ENCODE measurements at regions not wholly inside any gene's neighbourhood (a gene's known extent, or its start where the extent isn't known, plus 50 kb on each side); places are given as distances from the start of the nearest gene placed in this dataset.

DNA sequence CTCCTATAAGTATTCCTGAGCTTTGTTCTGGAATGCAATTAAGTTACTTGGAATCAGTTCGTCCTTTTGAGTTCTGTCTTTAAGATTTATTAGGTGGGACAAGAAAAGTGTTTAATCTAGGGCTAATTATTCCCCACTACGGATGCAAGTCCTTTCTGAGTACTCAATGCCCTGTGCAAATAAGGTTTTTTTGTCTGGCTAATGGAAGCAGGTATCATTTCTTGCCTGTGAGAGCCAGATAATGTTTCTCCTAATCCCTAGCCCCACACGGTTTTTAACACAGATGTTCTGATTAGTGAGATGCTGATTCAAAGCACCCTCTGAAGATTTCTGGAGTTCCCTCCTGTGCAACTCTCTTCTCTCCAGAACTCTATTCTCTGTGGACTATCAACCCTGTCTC, 296.6 kb upstream of the PRICKLE1 start:
- H3K4me3 Mint-ChIP-seq, result no peak overlapping the region
- Histone ChIP-seq H3K27ac (ENCODE audit: low read depth, low read length) (no peak overlapping the region), H3K36me3 (ENCODE audit: control insufficient read depth in 2 of 3, insufficient read depth in 3 of 3, low read length in 3 of 3) (no peaks in the 10 kb centered on the region), H3K9me3 (ENCODE audit: control insufficient read depth in 2 of 3, low read length in 3 of 3) (no peaks in the 10 kb centered on the region), H3K27me3 (ENCODE audit: control insufficient read depth in 2 of 2, insufficient read depth in 2 of 2, low read length in 2 of 2) (no peaks in the 10 kb centered on the region), H3K4me3 (ENCODE audit: low read length) (no peak overlapping the region), H3K4me1 (ENCODE audit: control insufficient read depth in 2 of 2, insufficient read depth in 2 of 2, low read length in 2 of 2) (no peaks in the 10 kb centered on the region)
- ChIA-PET POLR2A (no interaction called here), CTCF (no interaction called here)
- H3K4me1 Mint-ChIP-seq, result no peaks in the 10 kb centered on the region
- peaks cover 0 to 23% (median 7%) of the 10 kb centered on the region in 11 donors for H3K9me3 Mint-ChIP-seq
- no peak overlapping the region for H3K27ac Mint-ChIP-seq
- intact Hi-C loops (cut with micrococcal nuclease), result no loop called here
- peaks cover 0 to 3% (median 0%) of the 10 kb centered on the region in 5 donors for H3K27me3 Mint-ChIP-seq
- no peaks in the 10 kb centered on the region for H3K36me3 Mint-ChIP-seq
- no peak for DNase-seq
- ATAC-seq, result no peak

DNA sequence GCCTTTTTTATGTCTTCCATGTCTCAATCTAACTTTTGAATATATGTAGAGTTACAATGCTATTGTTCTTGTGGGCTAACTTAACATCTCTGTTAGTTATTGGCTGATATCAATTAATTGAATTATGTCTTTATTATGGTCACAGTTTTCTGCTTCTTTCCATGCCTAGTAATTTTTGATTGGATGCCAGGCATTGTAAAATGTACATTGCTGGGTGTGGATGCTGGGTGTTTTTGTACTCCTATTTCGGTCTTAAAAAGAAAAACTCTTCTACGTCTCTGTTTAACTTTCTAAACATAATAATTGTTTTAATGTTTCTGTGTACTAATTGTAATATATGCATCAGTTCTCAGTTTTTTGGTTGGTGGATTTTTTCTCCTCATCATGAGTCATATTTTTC, 296.1 kb upstream of the PRICKLE1 start:
- Histone ChIP-seq H3K27me3 (ENCODE audit: control insufficient read depth in 2 of 2, insufficient read depth in 2 of 2, low read length in 2 of 2) (no peaks in the 10 kb centered on the region), H3K9me3 (ENCODE audit: control insufficient read depth in 2 of 3, low read length in 3 of 3) (no peaks in the 10 kb centered on the region), H3K36me3 (ENCODE audit: control insufficient read depth in 2 of 3, insufficient read depth in 3 of 3, low read length in 3 of 3) (no peaks in the 10 kb centered on the region), H3K4me3 (ENCODE audit: low read length) (no peak overlapping the region), H3K27ac (ENCODE audit: low read depth, low read length) (no peak overlapping the region), H3K4me1 (ENCODE audit: control insufficient read depth in 2 of 2, insufficient read depth in 2 of 2, low read length in 2 of 2) (no peaks in the 10 kb centered on the region)
- Mint-ChIP-seq H3K4me3 (no peak overlapping the region), H3K27me3 (peaks cover 0 to 3% (median 0%) of the 10 kb centered on the region in 5 donors), H3K9me3 (peaks cover 0 to 28% (median 8%) of the 10 kb centered on the region in 11 donors), H3K4me1 (no peaks in the 10 kb centered on the region), H3K36me3 (no peaks in the 10 kb centered on the region), H3K27ac (no peak overlapping the region)
- DNase-seq, result no peak
- intact Hi-C loops (cut with micrococcal nuclease), result no loop called here
- no peak for ATAC-seq
- ChIA-PET CTCF (no interaction called here), POLR2A (no interaction called here)

DNA sequence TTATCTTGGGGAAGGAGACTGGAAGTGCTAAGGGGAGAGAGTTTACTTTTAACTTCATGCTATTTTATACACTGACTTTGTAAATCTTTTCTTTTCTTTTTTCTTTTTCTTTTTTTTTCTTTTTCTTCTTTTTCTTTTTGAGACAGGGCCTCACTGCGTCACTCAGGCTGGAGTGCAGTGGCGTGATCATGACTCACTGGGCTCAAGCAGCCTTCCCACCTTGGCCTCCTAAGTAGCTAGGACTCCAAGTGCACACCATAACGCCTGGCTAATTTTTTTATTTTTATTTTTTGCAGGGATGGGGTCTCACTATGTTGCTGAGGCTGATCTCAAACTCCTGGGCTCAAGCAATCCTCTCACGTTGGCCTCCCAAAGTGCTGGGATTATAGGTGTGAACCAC, 294.6 kb upstream of the PRICKLE1 start:
- Mint-ChIP-seq H3K36me3 (no peaks in the 10 kb centered on the region), H3K4me3 (no peak overlapping the region), H3K9me3 (peaks cover 0 to 36% (median 8%) of the 10 kb centered on the region in 11 donors), H3K27me3 (peaks cover 0 to 3% (median 0%) of the 10 kb centered on the region in 5 donors), H3K4me1 (no peaks in the 10 kb centered on the region), H3K27ac (no peak overlapping the region)
- no peak for DNase-seq
- no peak overlapping the region for H3K4me3 ChIP-seq (ENCODE audit: low read length)
- ATAC-seq, result no peak
- no peaks in the 10 kb centered on the region for H3K27me3 ChIP-seq (ENCODE audit: control insufficient read depth in 2 of 2, insufficient read depth in 2 of 2, low read length in 2 of 2)
- H3K36me3 ChIP-seq (ENCODE audit: control insufficient read depth in 2 of 3, insufficient read depth in 3 of 3, low read length in 3 of 3), result no peaks in the 10 kb centered on the region
- intact Hi-C loops (cut with micrococcal nuclease), result no loop called here
- H3K9me3 ChIP-seq (ENCODE audit: control insufficient read depth in 2 of 3, low read length in 3 of 3), result no peaks in the 10 kb centered on the region
- H3K4me1 ChIP-seq (ENCODE audit: control insufficient read depth in 2 of 2, insufficient read depth in 2 of 2, low read length in 2 of 2), result no peaks in the 10 kb centered on the region
- H3K27ac ChIP-seq (ENCODE audit: low read depth, low read length), result no peak overlapping the region
- ChIA-PET POLR2A (no interaction called here), CTCF (no interaction called here)

DNA sequence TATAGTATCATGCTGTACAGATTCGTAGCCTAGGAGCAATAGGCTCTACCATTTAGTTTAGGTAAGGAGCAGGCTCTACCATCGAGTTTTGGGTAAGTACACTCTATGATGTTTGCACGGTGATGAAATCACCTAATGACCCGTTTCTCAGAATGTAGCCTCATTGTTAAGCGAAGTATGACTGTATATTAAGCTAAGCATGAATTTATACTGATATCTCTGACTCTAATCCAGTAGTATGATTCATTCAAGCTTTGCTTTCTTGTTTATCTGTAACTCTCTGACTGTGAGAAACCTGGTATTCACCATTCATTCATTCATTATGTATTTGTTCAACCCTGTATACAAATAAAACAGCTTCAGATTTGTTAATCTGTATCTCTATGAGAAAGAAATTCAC, 283.9 kb upstream of the PRICKLE1 start:
- Histone ChIP-seq H3K27ac (ENCODE audit: low read depth, low read length) (no peak overlapping the region), H3K4me3 (ENCODE audit: low read length) (no peak overlapping the region), H3K27me3 (ENCODE audit: control insufficient read depth in 2 of 2, insufficient read depth in 2 of 2, low read length in 2 of 2) (no peaks in the 10 kb centered on the region), H3K36me3 (ENCODE audit: control insufficient read depth in 2 of 3, insufficient read depth in 3 of 3, low read length in 3 of 3) (no peaks in the 10 kb centered on the region), H3K4me1 (ENCODE audit: control insufficient read depth in 2 of 2, insufficient read depth in 2 of 2, low read length in 2 of 2) (no peaks in the 10 kb centered on the region), H3K9me3 (ENCODE audit: control insufficient read depth in 2 of 3, low read length in 3 of 3) (no peaks in the 10 kb centered on the region)
- ChIA-PET POLR2A (no interaction called here), CTCF (no interaction called here)
- ATAC-seq (no peak), DNase-seq (no peak)
- intact Hi-C loops (cut with micrococcal nuclease), result no loop called here
- H3K4me3 Mint-ChIP-seq, result no peak overlapping the region
- H3K27ac Mint-ChIP-seq, result no peak overlapping the region
- peaks cover 0 to 18% (median 5%) of the 10 kb centered on the region in 11 donors for H3K9me3 Mint-ChIP-seq
- H3K36me3 Mint-ChIP-seq, result no peaks in the 10 kb centered on the region
- H3K4me1 Mint-ChIP-seq, result no peaks in the 10 kb centered on the region
- H3K27me3 Mint-ChIP-seq, result no peaks in the 10 kb centered on the region

DNA sequence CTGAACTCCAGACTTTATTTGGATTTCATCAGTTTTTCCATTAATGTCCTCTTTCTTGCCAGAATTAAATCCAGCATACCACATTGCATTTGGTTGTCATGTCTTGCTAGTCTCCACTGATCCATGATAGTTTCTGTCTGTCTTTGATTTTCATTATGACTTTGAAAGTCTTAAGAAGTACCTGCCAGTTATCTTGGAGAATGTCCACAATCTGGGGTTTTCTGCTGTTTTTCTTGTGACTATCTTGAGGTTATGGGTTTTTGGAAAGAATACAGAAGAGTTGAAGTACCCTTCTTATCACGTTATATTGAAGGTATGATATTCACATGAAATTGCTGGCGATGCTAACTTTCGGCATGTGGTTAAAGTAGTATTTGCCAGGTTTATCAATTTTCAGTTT, 282.3 kb upstream of the PRICKLE1 start:
- ChIA-PET POLR2A (no interaction called here), CTCF (no interaction called here)
- DNase-seq, result no peak
- Mint-ChIP-seq H3K9me3 (peaks cover 0 to 17% (median 0%) of the 10 kb centered on the region in 11 donors), H3K27me3 (no peaks in the 10 kb centered on the region), H3K27ac (no peak overlapping the region), H3K4me1 (no peaks in the 10 kb centered on the region), H3K36me3 (no peaks in the 10 kb centered on the region), H3K4me3 (no peak overlapping the region)
- intact Hi-C loops (cut with micrococcal nuclease), result no loop called here
- Histone ChIP-seq H3K27ac (ENCODE audit: low read depth, low read length) (no peak overlapping the region), H3K27me3 (ENCODE audit: control insufficient read depth in 2 of 2, insufficient read depth in 2 of 2, low read length in 2 of 2) (no peaks in the 10 kb centered on the region), H3K4me1 (ENCODE audit: control insufficient read depth in 2 of 2, insufficient read depth in 2 of 2, low read length in 2 of 2) (no peaks in the 10 kb centered on the region), H3K36me3 (ENCODE audit: control insufficient read depth in 2 of 3, insufficient read depth in 3 of 3, low read length in 3 of 3) (no peaks in the 10 kb centered on the region), H3K9me3 (ENCODE audit: control insufficient read depth in 2 of 3, low read length in 3 of 3) (no peaks in the 10 kb centered on the region), H3K4me3 (ENCODE audit: low read length) (no peak overlapping the region)
- ATAC-seq, result no peak

DNA sequence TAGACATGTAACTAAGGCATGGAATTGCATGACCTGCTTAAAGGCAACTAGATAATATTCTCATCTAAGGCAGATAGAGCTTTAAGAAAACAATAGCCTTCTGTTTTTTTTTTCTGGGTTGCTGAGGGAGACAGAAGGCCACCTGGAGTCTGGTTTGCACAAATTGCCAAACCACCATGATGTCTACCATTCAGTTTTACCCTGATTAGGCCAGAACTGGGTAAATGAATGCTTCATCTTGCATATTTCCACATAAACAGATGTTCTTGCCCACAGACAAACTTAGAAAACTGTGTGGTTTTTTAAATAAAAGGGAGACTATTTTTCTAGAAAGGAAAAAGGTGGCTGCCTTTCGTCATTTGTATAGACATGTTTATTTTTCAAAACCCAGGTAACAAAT, 278.7 kb upstream of the PRICKLE1 start:
- H3K4me1 Mint-ChIP-seq, result no peaks in the 10 kb centered on the region
- ATAC-seq, result no peak
- H3K4me3 ChIP-seq (ENCODE audit: low read length), result no peak overlapping the region
- H3K9me3 Mint-ChIP-seq, result peaks cover 0 to 27% (median 0%) of the 10 kb centered on the region in 11 donors
- no peaks in the 10 kb centered on the region for H3K27me3 Mint-ChIP-seq
- POLR2A ChIA-PET, result no interaction called here
- no peaks in the 10 kb centered on the region for H3K36me3 Mint-ChIP-seq
- no peak overlapping the region for H3K4me3 Mint-ChIP-seq
- H3K9me3 ChIP-seq (ENCODE audit: control insufficient read depth in 2 of 3, low read length in 3 of 3), result no peaks in the 10 kb centered on the region
- H3K27me3 ChIP-seq (ENCODE audit: control insufficient read depth in 2 of 2, insufficient read depth in 2 of 2, low read length in 2 of 2), result no peaks in the 10 kb centered on the region
- no peak overlapping the region for H3K27ac ChIP-seq (ENCODE audit: low read depth, low read length)
- no peaks in the 10 kb centered on the region for H3K4me1 ChIP-seq (ENCODE audit: control insufficient read depth in 2 of 2, insufficient read depth in 2 of 2, low read length in 2 of 2)
- H3K36me3 ChIP-seq (ENCODE audit: control insufficient read depth in 2 of 3, insufficient read depth in 3 of 3, low read length in 3 of 3), result no peaks in the 10 kb centered on the region
- intact Hi-C loops (cut with micrococcal nuclease), result no loop called here
- DNase-seq, result no peak
- CTCF ChIA-PET, result no interaction called here
- H3K27ac Mint-ChIP-seq, result no peak overlapping the region

DNA sequence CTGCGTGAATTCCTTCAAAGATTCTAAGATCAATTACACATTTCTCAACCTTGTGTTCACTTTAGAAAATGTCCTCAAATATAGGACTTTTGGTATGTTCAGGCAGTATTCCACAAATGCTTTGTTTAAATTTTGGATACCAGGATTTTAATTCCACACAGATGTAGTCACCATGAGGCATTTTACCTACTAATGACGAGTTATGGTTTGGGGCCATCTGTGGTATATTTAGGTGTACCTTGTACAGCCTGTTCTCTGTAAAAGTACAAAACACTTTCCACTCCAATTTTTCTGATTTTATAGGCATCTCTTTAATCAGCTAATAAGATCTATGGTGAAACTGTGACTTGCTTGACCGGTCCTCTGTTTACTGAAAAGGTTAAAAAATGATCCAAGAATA, 275.7 kb upstream of the PRICKLE1 start:
- H3K9me3 ChIP-seq (ENCODE audit: control insufficient read depth in 2 of 3, low read length in 3 of 3), result no peaks in the 10 kb centered on the region
- H3K36me3 ChIP-seq (ENCODE audit: control insufficient read depth in 2 of 3, insufficient read depth in 3 of 3, low read length in 3 of 3), result no peaks in the 10 kb centered on the region
- no peak overlapping the region for H3K4me3 ChIP-seq (ENCODE audit: low read length)
- ChIA-PET CTCF (no interaction called here), POLR2A (no interaction called here)
- H3K4me3 Mint-ChIP-seq, result no peak overlapping the region
- H3K27ac Mint-ChIP-seq, result no peak overlapping the region
- intact Hi-C loops (cut with micrococcal nuclease), result no loop called here
- H3K27ac ChIP-seq (ENCODE audit: low read depth, low read length), result no peak overlapping the region
- H3K36me3 Mint-ChIP-seq, result no peaks in the 10 kb centered on the region
- no peaks in the 10 kb centered on the region for H3K4me1 Mint-ChIP-seq
- H3K4me1 ChIP-seq (ENCODE audit: control insufficient read depth in 2 of 2, insufficient read depth in 2 of 2, low read length in 2 of 2), result no peaks in the 10 kb centered on the region
- H3K27me3 Mint-ChIP-seq, result no peaks in the 10 kb centered on the region
- no peak for ATAC-seq
- peaks cover 0 to 32% (median 0%) of the 10 kb centered on the region in 11 donors for H3K9me3 Mint-ChIP-seq
- H3K27me3 ChIP-seq (ENCODE audit: control insufficient read depth in 2 of 2, insufficient read depth in 2 of 2, low read length in 2 of 2), result no peaks in the 10 kb centered on the region
- DNase-seq, result no peak
